Body of pancreas (tissue), 4 donors: ENCODE measurements at regions not wholly inside any gene's neighbourhood (a gene's known extent, or its start where the extent isn't known, plus 50 kb on each side); places are given as distances from the start of the nearest gene placed in this dataset.

ENCODE experiments used
- CTCF ChIP-seq, 7 experiments: fragments of 450-650 bp in 4 of 7; fragments of 200-600 bp in 3 of 7; sonication (generic) in 3 of 7; IDR thresholded peaks; one replicate each; pipeline ENCODE4 v1.5.1; 2016 to 2019; ENCODE audit warnings: antibody characterized with exemption in 7 of 7
- POLR2A ChIP-seq, 3 donors: fragments of 450-650 bp; IDR thresholded peaks; one replicate each; pipeline ENCODE4 v1.6.1; 2016; ENCODE audit warnings: antibody characterized with exemption in 3 of 3, mild to moderate bottlenecking in 2 of 3

GRCh38 chr3:6047016-6047415, 813.9 kb upstream of the GRM7 start:
- TF ChIP-seq CTCF (IDR thresholded peaks at IDR 0.05) (no peak), POLR2A (IDR thresholded peaks at IDR 0.05) (no peak)
